ENCODE measurements at regions not wholly inside any gene's neighbourhood (a gene's known extent, or its start where the extent isn't known, plus 50 kb on each side); places are given as distances from the start of the nearest gene placed in this dataset.

DNA sequence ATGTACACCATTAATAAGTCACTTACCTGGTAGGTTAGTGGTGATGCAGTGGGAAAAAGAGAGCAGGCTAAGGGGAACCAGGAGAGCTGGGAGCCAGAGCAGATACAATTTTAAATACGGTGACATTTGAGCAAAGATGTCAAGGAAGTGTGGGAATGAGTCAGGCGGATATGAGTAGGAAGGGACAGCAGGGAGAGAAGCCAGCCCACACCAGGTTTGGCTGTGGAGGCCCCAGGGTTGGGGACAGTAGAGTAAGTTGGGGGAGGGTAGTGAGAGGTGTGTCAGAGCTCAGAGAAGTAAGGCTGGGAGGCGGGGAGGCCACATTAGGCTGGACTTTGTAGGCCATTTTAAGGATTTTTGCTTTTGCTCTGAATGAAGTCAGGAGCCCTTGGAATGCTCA lies 482.0 kb downstream of the DISC1 start:
- FAIRE-seq (no peak), DNase-seq (ENCODE audit: insufficient read length, low spot score) (no peak)
- TF ChIP-seq, protein P1, sequence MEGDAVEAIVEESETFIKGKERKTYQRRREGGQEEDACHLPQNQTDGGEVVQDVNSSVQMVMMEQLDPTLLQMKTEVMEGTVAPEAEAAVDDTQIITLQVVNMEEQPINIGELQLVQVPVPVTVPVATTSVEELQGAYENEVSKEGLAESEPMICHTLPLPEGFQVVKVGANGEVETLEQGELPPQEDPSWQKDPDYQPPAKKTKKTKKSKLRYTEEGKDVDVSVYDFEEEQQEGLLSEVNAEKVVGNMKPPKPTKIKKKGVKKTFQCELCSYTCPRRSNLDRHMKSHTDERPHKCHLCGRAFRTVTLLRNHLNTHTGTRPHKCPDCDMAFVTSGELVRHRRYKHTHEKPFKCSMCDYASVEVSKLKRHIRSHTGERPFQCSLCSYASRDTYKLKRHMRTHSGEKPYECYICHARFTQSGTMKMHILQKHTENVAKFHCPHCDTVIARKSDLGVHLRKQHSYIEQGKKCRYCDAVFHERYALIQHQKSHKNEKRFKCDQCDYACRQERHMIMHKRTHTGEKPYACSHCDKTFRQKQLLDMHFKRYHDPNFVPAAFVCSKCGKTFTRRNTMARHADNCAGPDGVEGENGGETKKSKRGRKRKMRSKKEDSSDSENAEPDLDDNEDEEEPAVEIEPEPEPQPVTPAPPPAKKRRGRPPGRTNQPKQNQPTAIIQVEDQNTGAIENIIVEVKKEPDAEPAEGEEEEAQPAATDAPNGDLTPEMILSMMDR (IDR thresholded peaks at IDR 0.05; ENCODE audit: insufficient read depth, missing control alignments): no peak

DNA sequence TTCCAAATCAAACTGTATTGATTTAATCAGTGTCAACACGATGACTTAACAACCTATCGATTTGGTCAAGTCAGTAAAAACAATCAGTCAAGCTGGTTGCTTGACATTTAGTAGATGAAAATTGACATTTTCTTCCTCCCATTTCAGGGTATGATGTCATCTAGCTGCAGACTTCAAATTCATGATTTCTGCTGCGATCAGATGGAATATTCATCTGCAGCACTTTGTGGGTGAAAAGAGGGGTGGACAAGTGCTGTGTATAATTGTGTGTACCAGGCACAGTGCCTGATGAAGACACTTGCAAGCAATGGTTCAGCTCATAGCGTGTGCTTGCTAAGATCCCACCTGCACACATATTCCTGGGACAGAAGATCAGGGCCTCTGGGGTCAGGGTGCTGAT lies 479.8 kb downstream of the DISC1 start:
- FAIRE-seq: peak; percentile 48
- no peak for DNase-seq (ENCODE audit: insufficient read length, low spot score)
- TF ChIP-seq, protein P1 (IDR thresholded peaks at IDR 0.05; ENCODE audit: insufficient read depth, missing control alignments): no peak

DNA sequence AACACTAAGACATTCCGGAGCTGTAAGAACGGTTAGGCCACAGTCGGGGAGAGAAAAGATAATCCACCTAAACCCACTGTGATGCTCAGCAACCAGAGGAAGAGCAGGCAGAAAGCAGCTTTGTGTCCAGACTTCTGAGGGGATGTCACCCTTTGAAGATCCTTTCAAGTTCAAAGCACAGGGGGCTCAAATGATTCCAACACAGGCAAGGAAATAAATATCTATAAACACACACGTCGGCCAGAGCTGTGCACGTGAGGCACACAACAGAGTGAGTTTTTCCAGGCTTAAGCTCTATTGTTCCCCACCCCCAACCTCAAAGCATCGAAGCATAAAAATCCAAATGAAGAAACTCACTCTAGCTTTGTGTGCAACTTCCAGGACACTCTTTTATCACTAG lies 479.0 kb downstream of the DISC1 start:
- DNase-seq (ENCODE audit: insufficient read length, low spot score) (no peak), FAIRE-seq (no peak)
- TF ChIP-seq, protein P1 (IDR thresholded peaks at IDR 0.05; ENCODE audit: insufficient read depth, missing control alignments): no peak

DNA sequence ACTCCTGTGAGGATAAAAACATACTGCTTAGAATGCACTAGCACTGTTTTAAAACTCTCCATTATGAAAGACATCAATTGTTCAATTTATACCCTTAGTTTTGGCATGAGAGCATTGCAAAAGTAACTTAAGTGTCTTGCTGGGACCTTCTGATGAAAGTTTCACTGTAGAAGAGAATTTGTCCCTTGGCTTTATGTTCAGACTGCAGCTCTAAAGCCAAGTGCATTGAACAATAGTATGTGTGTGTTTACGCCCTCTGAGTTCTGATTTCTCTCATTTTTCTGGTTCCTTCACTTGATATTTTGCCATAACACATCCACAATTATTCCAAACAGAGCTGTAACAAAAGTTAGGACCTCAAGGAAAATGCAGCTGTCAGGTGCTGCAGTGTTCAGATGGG lies 474.6 kb downstream of the DISC1 start:
- FAIRE-seq: peak; percentile 88
- TF ChIP-seq, protein P1 (IDR thresholded peaks at IDR 0.05; ENCODE audit: insufficient read depth, missing control alignments): no peak

DNA sequence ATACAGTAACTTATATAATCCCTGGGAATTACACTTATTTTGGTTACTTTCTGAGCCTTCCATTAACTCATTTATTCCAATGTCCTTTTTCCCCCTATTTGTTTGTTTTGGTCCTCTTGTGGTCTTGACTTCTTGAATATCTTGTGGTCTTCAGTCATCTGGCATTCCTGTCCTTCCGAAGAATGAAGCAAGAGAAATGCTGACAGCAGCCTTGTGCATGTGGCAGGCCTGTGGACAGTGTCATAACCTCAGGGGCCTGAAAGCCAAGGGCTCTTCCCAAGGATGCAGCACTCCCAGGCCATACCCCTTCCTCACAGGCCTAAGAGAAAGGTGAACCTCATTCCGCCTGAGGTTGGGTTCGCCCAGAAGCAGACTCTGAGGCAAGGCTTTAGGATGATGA lies 470.2 kb downstream of the DISC1 start:
- TF ChIP-seq, protein P1 (IDR thresholded peaks at IDR 0.05; ENCODE audit: insufficient read depth, missing control alignments): no peak
- no peak for FAIRE-seq
- no peak for DNase-seq (ENCODE audit: insufficient read length, low spot score)

More for the DNA sequence above, 474.6 kb downstream of the DISC1 start:
- DNase-seq (ENCODE audit: insufficient read length, low spot score): no peak

Data from D721Med (cell line).